ENCODE measurements at regions not wholly inside any gene's neighbourhood (a gene's known extent, or its start where the extent isn't known, plus 50 kb on each side); places are given as distances from the start of the nearest gene placed in this dataset.
A peak's percentile ranks its signal among the peaks of the same experiment; 100 is the strongest.

DNA sequence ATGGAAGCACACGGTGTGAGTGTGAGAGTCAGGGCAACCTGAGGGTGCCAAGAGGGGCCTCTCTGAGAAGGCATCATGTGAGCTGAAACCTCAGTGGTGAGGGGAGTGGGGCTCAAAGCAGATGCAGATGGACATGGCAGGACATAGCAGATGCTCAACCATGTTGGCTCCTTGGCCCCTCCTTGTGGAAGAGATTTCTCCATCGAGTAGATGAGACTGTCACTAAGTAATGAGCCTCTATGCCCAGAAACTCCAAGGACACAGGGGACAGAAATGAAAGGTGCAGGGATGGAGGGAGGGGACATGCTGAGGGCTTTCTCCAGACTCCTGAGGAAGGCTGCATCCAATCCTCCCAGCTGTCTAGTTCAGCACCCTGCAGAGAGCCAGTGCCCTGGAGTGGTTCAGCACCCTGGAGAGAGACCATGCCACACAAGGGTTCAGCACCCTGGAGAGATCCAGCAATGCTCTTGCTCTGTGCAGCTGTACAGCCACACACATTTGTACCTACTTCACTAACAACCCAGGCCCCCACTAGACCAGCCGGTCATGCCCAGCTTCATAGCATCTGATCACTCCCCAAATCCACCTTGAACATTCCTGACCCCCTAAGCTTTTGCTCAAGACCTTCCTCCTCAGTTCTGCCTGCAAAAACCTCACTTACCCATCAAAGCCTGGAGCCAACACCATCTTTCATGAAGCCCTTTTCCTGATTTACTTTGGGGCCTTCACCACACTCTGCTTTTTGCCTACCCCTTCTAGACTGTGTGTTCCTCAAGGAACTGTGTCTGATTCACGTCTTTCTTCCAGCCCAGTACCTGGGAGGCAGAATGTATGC is 252.0 kb downstream of the CTTN start (continued):
- TF ChIP-seq ZFP30 (CRISPR knock-in tag; IDR thresholded peaks at IDR 0.05; ENCODE audit: borderline replicate concordance) (no peak), PHF21A (IDR thresholded peaks at IDR 0.05; ENCODE audit: borderline replicate concordance, low read depth) (no peak), PCBP1 (IDR thresholded peaks at IDR 0.05; ENCODE audit: low read depth, low read length, poor library complexity, severe bottlenecking) (no peak), CREB1 (IDR thresholded peaks at IDR 0.05) (no peak), CREB1 (CRISPR knock-in tag; IDR thresholded peaks at IDR 0.05) (peak; percentile 73), NFE2 (IDR thresholded peaks at IDR 0.05; ENCODE audit: low read depth) (no peak), SMAD4 (CRISPR knock-in tag; conservative IDR thresholded peaks at IDR 0.05) (peak; percentile 79), TBL1XR1 (IDR thresholded peaks at IDR 0.05; ENCODE audit: low read length in 2 of 2) (no peak), CEBPG (CRISPR knock-in tag; IDR thresholded peaks at IDR 0.05) (peak; percentile 35; the same call in 1 of the 2 replicates), CEBPG (tag; conservative IDR thresholded peaks at IDR 0.05 in 1 of 2, IDR thresholded peaks at IDR 0.05 in 1 of 2) (no peak), ETV1 (tag; conservative IDR thresholded peaks at IDR 0.05; ENCODE audit: low read depth) (no peak), CCNT2 (IDR thresholded peaks at IDR 0.05; ENCODE audit: borderline replicate concordance, extremely low read depth, insufficient read length, low read depth, low read length) (no peak), THRAP3 (IDR thresholded peaks at IDR 0.05; ENCODE audit: borderline replicate concordance) (no peak), ZNF592 (IDR thresholded peaks at IDR 0.05) (no peak), SMARCA5 (IDR thresholded peaks at IDR 0.05) (no peak), ZMIZ1 (IDR thresholded peaks at IDR 0.05; ENCODE audit: low read depth in 2 of 2, low read length in 2 of 2) (no peak), RNF2 (IDR thresholded peaks at IDR 0.05) (no peak), KLF1 (tag; IDR thresholded peaks at IDR 0.05) (0 out of 2 replicates have a peak, but pooled peaks have one; percentile 21), BCL6 (CRISPR knock-in tag; IDR thresholded peaks at IDR 0.05) (0 out of 2 replicates have a peak, but pooled peaks have one; percentile 62), GTF2B (IDR thresholded peaks at IDR 0.05; ENCODE audit: extremely low read depth, insufficient read length) (no peak), POLR2AphosphoS2 (IDR thresholded peaks at IDR 0.05; ENCODE audit: low read length) (no peak)

Measured in K562 (cell line).